H1 (cell line): ENCODE measurements at regions not wholly inside any gene's neighbourhood (a gene's known extent, or its start where the extent isn't known, plus 50 kb on each side); places are given as distances from the start of the nearest gene placed in this dataset.

ENCODE experiments used
- CTCF ChIA-PET: fragments of 300-600 bp; sonication (Branson Sonifier 250); formaldehyde crosslinking; loops from one replicate; lab custom pipeline; 2021; ENCODE audit not compliant: partially characterized antibody; lab: Charles Lee
- POLR2A ChIA-PET: fragments of 300-600 bp; sonication (Branson Sonifier 250); formaldehyde crosslinking; loops from one replicate; lab custom pipeline; 2021; ENCODE audit warnings: inconsistent platforms; ENCODE audit not compliant: partially characterized antibody; lab: Charles Lee
- DNase-seq, 2 experiments: peaks; one replicate each; pipeline versions ENCODE4 v3.0.0 to v3.0.0-alpha.2; 2010 to 2022; ENCODE audit warnings: low spot score in 2 of 2, low read depth in 1 of 2, mixed read lengths in 1 of 2
- FAIRE-seq: peaks from 2 replicates; lab custom pipeline; 2011; peaks lifted over from hg19 to GRCh38; lab: Jason Lieb, UNC
- H2AFZ ChIP-seq: 2 replicates; pipeline ENCODE4 v1.8.1; 2012; ENCODE audit warnings: low read length, inconsistent platforms
- H2AK5ac ChIP-seq: 2 replicates; pipeline ENCODE4 v1.6.1; 2013; ENCODE audit warnings: low read depth, low read length
- H2BK120ac ChIP-seq: replicated peaks from 2 replicates; pipeline ENCODE3; 2013; ENCODE audit warnings: low read depth, low read length, inconsistent platforms
- H2BK12ac ChIP-seq: 2 replicates; pipeline ENCODE4 v1.6.1; 2013; ENCODE audit warnings: low read depth, low read length
- H2BK15ac ChIP-seq: 2 replicates; pipeline ENCODE4 v1.6.1; 2013; ENCODE audit warnings: low read length
- H2BK20ac ChIP-seq: 2 replicates; pipeline ENCODE4 v1.6.1; 2013; ENCODE audit warnings: low read length
- H2BK5ac ChIP-seq: 2 replicates; pipeline ENCODE4 v1.6.1; 2013; ENCODE audit warnings: low read depth, low read length
- H3K14ac ChIP-seq: 2 replicates; pipeline ENCODE4 v1.6.1; 2013; ENCODE audit warnings: inconsistent platforms; ENCODE audit not compliant: insufficient read length
- H3K18ac ChIP-seq: 2 replicates; pipeline ENCODE4 v1.6.1; 2013; ENCODE audit warnings: low read length; ENCODE audit errors: extremely low read depth
- H3K23ac ChIP-seq: 2 replicates; pipeline ENCODE4 v1.6.1; 2013; ENCODE audit warnings: inconsistent platforms; ENCODE audit not compliant: insufficient read length
- H3K23me2 ChIP-seq: 2 replicates; pipeline ENCODE4 v1.6.1; 2013; ENCODE audit warnings: low read depth, low read length
- H3K27ac ChIP-seq: 2 replicates; pipeline ENCODE4 v1.6.1; 2011; ENCODE audit warnings: low read depth, low read length, inconsistent platforms
- H3K27me3 ChIP-seq, 4 experiments: replicated peaks in 1 of 4; 1 replicate in 1 of 4; 2 replicates in 3 of 4; pipeline versions ENCODE4 v1.6.1 to v1.8.1; 2011 to 2013; ENCODE audit warnings: low read length in 3 of 4, mild to moderate bottlenecking in 3 of 4, inconsistent platforms in 2 of 4, mixed read lengths in 2 of 4, moderate library complexity in 1 of 4; ENCODE audit not compliant: control insufficient read depth in 3 of 4, insufficient read depth in 3 of 4; ENCODE audit errors: extremely low read depth in 1 of 4
- H3K36me3 ChIP-seq, 4 experiments: 2 replicates each; pipeline versions ENCODE4 v1.6.1 to v1.8.1; 2011 to 2013; ENCODE audit warnings: mild to moderate bottlenecking in 4 of 4, low read length in 3 of 4, moderate library complexity in 2 of 4, control low read depth in 1 of 4, inconsistent platforms in 1 of 4; ENCODE audit not compliant: insufficient read depth in 4 of 4, control insufficient read depth in 2 of 4
- H3K4ac ChIP-seq: replicated peaks from 2 replicates; pipeline ENCODE3; 2013; ENCODE audit warnings: low read length, low read depth, mixed read lengths, inconsistent platforms; ENCODE audit not compliant: insufficient read length
- H3K4me1 ChIP-seq, 4 experiments: replicated peaks in 1 of 4; 1 replicate in 1 of 4; 2 replicates in 3 of 4; pipeline versions ENCODE4 v1.6.1 to v1.8.1; 2011 to 2013; ENCODE audit warnings: low read length in 3 of 4, inconsistent platforms in 2 of 4, mixed read lengths in 1 of 4; ENCODE audit not compliant: insufficient read depth in 4 of 4, control insufficient read depth in 3 of 4
- H3K4me2 ChIP-seq, 2 experiments: 2 replicates each; pipeline versions ENCODE4 v1.6.1 to v1.8.1; 2011 to 2013; ENCODE audit warnings: low read depth in 2 of 2, low read length in 2 of 2, control low read depth in 1 of 2, inconsistent platforms in 1 of 2, mild to moderate bottlenecking in 1 of 2; ENCODE audit not compliant: insufficient read depth in 1 of 2
- H3K4me3 ChIP-seq, 4 experiments: fragments of 200-600, 300-600 bp in 1 of 4; sonication (generic), shearing (Covaris generic), sonication (Bioruptor Twin) in 1 of 4; 2 replicates each; pipeline versions ENCODE4 v1.5.1 to v1.8.1; 2011 to 2016; ENCODE audit warnings: low read length in 4 of 4, low read depth in 3 of 4, control low read depth in 2 of 4, inconsistent platforms in 2 of 4, mild to moderate bottlenecking in 2 of 4, mixed read lengths in 1 of 4, moderate library complexity in 1 of 4; ENCODE audit not compliant: insufficient read depth in 2 of 4; ENCODE audit errors: extremely low read depth in 1 of 4
- H3K56ac ChIP-seq: replicated peaks from 2 replicates; pipeline ENCODE3; 2013; ENCODE audit warnings: low read depth, mild to moderate bottlenecking, mixed read lengths, low read length, inconsistent platforms; ENCODE audit not compliant: insufficient read length
- H3K79me1 ChIP-seq: 2 replicates; pipeline ENCODE4 v1.6.1; 2013; ENCODE audit warnings: low read depth, low read length, control low read depth
- H3K79me2 ChIP-seq, 2 experiments: 2 replicates each; pipeline versions ENCODE4 v1.6.1 to v1.8.1; 2012 to 2013; ENCODE audit warnings: low read length in 2 of 2, mild to moderate bottlenecking in 2 of 2, inconsistent platforms in 1 of 2; ENCODE audit not compliant: insufficient read depth in 2 of 2, control insufficient read depth in 1 of 2
- H3K9ac ChIP-seq, 4 experiments: replicated peaks in 1 of 4; 1 replicate in 1 of 4; 2 replicates in 3 of 4; pipeline versions ENCODE4 v1.6.1 to v1.8.1; 2011 to 2013; ENCODE audit warnings: low read depth in 3 of 4, low read length in 3 of 4, control low read depth in 2 of 4, mild to moderate bottlenecking in 2 of 4, moderate library complexity in 2 of 4, inconsistent platforms in 1 of 4; ENCODE audit errors: extremely low read depth in 1 of 4
- H3K9me3 ChIP-seq, 2 experiments: 2 replicates each; pipeline versions ENCODE4 v1.6.1 to v1.8.1; 2012 to 2013; ENCODE audit warnings: mild to moderate bottlenecking in 2 of 2, moderate library complexity in 2 of 2, control low read depth in 1 of 2, inconsistent platforms in 1 of 2, low read depth in 1 of 2, low read length in 1 of 2, mixed read lengths in 1 of 2; ENCODE audit not compliant: insufficient read depth in 2 of 2
- H4K20me1 ChIP-seq, 2 experiments: replicated peaks in 1 of 2; 2 replicates each; pipeline versions ENCODE3 to v1.8.1; 2011 to 2013; ENCODE audit warnings: inconsistent platforms in 2 of 2, low read length in 2 of 2, mild to moderate bottlenecking in 1 of 2; ENCODE audit not compliant: insufficient read depth in 2 of 2, control insufficient read depth in 1 of 2
- H4K5ac ChIP-seq: 2 replicates; pipeline ENCODE4 v1.6.1; 2013; ENCODE audit warnings: low read length, low read depth, mixed read lengths, inconsistent platforms; ENCODE audit not compliant: insufficient read length
- H4K8ac ChIP-seq: 2 replicates; pipeline ENCODE4 v1.8.0; 2013; ENCODE audit warnings: mild to moderate bottlenecking, moderate library complexity, low read length, inconsistent platforms; ENCODE audit not compliant: insufficient read depth; ENCODE audit errors: extremely low read depth
- H4K91ac ChIP-seq: replicated peaks from 2 replicates; pipeline ENCODE3; 2013; ENCODE audit warnings: low read length, mixed read lengths, inconsistent platforms; ENCODE audit not compliant: insufficient read length
- BACH1 ChIP-seq: IDR thresholded peaks from 2 replicates; pipeline ENCODE4 v1.6.1; 2012; ENCODE audit warnings: low read length, improper control_type of control experiment
- EP300 ChIP-seq, 2 experiments: IDR thresholded peaks; 1 replicate in 1 of 2; 2 replicates in 1 of 2; pipeline ENCODE4 v1.6.1; 2011 to 2012; ENCODE audit warnings: low read depth in 2 of 2, low read length in 2 of 2, mild to moderate bottlenecking in 2 of 2, borderline replicate concordance in 1 of 2, inconsistent platforms in 1 of 2, moderate library complexity in 1 of 2
- GTF2F1 ChIP-seq: IDR thresholded peaks from 2 replicates; pipeline ENCODE4 v1.6.1; 2012; ENCODE audit warnings: low read depth, low read length, improper control_type of control experiment, borderline replicate concordance
- KDM1A ChIP-seq: fragments of 200-600, 300-600 bp; sonication (generic); IDR thresholded peaks from 2 replicates; pipeline ENCODE4 v1.7.1; 2016; ENCODE audit warnings: mild to moderate bottlenecking, low read length, borderline replicate concordance
- KDM4A ChIP-seq: IDR thresholded peaks from one replicate; pipeline ENCODE4 v1.7.1; 2012; ENCODE audit warnings: low read depth, mild to moderate bottlenecking, moderate library complexity, low read length, inconsistent platforms; ENCODE audit not compliant: severe bottlenecking
- NANOG ChIP-seq: IDR thresholded peaks from 2 replicates; pipeline ENCODE4 v1.6.1; 2011; ENCODE audit warnings: low read length, low read depth, mild to moderate bottlenecking, inconsistent platforms; ENCODE audit not compliant: insufficient read depth, poor library complexity, severe bottlenecking
- POLR2AphosphoS5 ChIP-seq: IDR thresholded peaks from 2 replicates; pipeline ENCODE4 v1.6.1; 2011; ENCODE audit warnings: low read depth, low read length
- RNF2 ChIP-seq: fragments of 200-900, 300-1000 bp; sonication (generic); IDR thresholded peaks from 2 replicates; pipeline ENCODE4 v1.7.1; 2016; ENCODE audit warnings: borderline replicate concordance, low read depth, mild to moderate bottlenecking, antibody characterized with exemption, low read length; ENCODE audit not compliant: poor library complexity, severe bottlenecking; ENCODE audit errors: missing control alignments
- SP1 ChIP-seq: IDR thresholded peaks from 2 replicates; pipeline ENCODE4 v1.6.1; 2011; ENCODE audit warnings: low read depth, low read length
- TEAD4 ChIP-seq: IDR thresholded peaks from 2 replicates; pipeline ENCODE4 v1.6.1; 2012; ENCODE audit warnings: low read depth, low read length, inconsistent platforms, mixed read lengths
- WGBS, 2 experiments: shearing (Covaris generic) in 1 of 2; methylation state at CpG; one replicate each; pipeline versions ENCODE4 v1.1.6 to v1.1.7; 2013 to 2015; ENCODE audit warnings: low lambda C conversion rate in 2 of 2, mixed read lengths in 2 of 2, inconsistent platforms in 1 of 2, low coverage in 1 of 2, missing lambda C conversion rate in 1 of 2; ENCODE audit not compliant: insufficient replicate concordance in 2 of 2, insufficient coverage in 1 of 2, insufficient read length in 1 of 2; ENCODE audit errors: extremely low coverage in 1 of 2, missing lambda C conversion rate in 1 of 2; 5-methylcytosine and 5-hydroxymethylcytosine counted together

- no peak overlapping the region for H3K4me2 ChIP-seq
- no peak overlapping the region for H2BK5ac ChIP-seq
- no peak overlapping the region for H3K14ac ChIP-seq
- H3K4ac ChIP-seq: no peak overlapping the region
- no peak overlapping the region for H4K5ac ChIP-seq
- FAIRE-seq: no peak
- H3K4me1 ChIP-seq: no peaks in the 10 kb centered on the region
- TF ChIP-seq POLR2AphosphoS5 (no peak), BACH1 (no peak), TEAD4 (no peak), GTF2F1 (no peak), SP1 (no peak), KDM4A (no peak), NANOG (no peak), RNF2 (no peak), EP300 (IDR thresholded peaks at IDR 0.05; ENCODE audit: borderline replicate concordance in 1 of 2, low read depth in 2 of 2, low read length in 2 of 2) (no peak), KDM1A (no peak)
- TF ChIP-seq, all 59 proteins: peak for 0
- Histone ChIP-seq H4K20me1 (no peaks in the 10 kb centered on the region), H3K9me3 (no peaks in the 10 kb centered on the region), H2BK20ac (no peak overlapping the region), H3K27ac (no peak overlapping the region), H3K18ac (no peak overlapping the region), H3K4me3 (no peak overlapping the region), H2BK15ac (no peak overlapping the region), H3K23ac (no peak overlapping the region), H3K36me3 (no peaks in the 10 kb centered on the region), H3K27me3 (no peaks in the 10 kb centered on the region), H3K9ac (no peak overlapping the region), H3K79me2 (no peaks in the 10 kb centered on the region), H3K56ac (no peak overlapping the region), H4K91ac (no peak overlapping the region), H3K23me2 (no peaks in the 10 kb centered on the region), H2BK12ac (no peak overlapping the region), H4K8ac (no peak overlapping the region), H2BK120ac (no peak overlapping the region), H3K79me1 (no peaks in the 10 kb centered on the region), H2AK5ac (no peak overlapping the region), H2AFZ (no peak overlapping the region)
- DNase-seq: no peak
- ChIA-PET CTCF (interaction anchor here (0.7 to 1.1 kb wide), 2 partner anchors 8 to 386 kb away, joined by 3 read pairs; no protein-coding TSS in a partner anchor), POLR2A (no interaction called here)
- 75% methylated on average over 2 of the region's 2 CpGs; no CpG with 5 or more reads in 1 of the 2 experiments for WGBS, 2 experiments
Measured at GRCh38 chrX:147485207-147485606, 426.5 kb upstream of the FMR1 start.
